ENCODE measurements at regions not wholly inside any gene's neighbourhood (a gene's known extent, or its start where the extent isn't known, plus 50 kb on each side); places are given as distances from the start of the nearest gene placed in this dataset.

DNA sequence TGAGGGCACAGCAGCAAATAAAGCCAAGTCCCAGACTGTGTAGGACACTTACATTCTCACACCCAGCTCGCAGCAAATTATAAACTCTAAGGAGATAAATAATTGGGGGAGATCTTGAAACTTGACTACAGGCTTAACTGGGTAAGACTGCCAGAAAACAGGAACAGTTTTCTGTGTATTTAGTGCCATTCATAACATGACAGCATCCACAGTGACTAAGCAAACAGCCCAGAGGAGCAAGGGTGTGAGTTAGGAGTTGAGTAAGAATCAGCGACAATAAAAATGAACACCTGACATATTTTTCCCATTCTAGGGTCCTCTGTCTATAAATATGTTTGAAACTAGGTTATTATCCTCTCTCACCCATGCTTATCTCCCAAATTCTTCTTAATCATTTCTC is 370.9 kb upstream of the WWC1 start:
- TF ChIP-seq, protein P1, sequence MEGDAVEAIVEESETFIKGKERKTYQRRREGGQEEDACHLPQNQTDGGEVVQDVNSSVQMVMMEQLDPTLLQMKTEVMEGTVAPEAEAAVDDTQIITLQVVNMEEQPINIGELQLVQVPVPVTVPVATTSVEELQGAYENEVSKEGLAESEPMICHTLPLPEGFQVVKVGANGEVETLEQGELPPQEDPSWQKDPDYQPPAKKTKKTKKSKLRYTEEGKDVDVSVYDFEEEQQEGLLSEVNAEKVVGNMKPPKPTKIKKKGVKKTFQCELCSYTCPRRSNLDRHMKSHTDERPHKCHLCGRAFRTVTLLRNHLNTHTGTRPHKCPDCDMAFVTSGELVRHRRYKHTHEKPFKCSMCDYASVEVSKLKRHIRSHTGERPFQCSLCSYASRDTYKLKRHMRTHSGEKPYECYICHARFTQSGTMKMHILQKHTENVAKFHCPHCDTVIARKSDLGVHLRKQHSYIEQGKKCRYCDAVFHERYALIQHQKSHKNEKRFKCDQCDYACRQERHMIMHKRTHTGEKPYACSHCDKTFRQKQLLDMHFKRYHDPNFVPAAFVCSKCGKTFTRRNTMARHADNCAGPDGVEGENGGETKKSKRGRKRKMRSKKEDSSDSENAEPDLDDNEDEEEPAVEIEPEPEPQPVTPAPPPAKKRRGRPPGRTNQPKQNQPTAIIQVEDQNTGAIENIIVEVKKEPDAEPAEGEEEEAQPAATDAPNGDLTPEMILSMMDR (conservative IDR thresholded peaks at IDR 0.05; ENCODE audit: control insufficient read depth, insufficient read depth, low read depth, low read length): no peak

DNA sequence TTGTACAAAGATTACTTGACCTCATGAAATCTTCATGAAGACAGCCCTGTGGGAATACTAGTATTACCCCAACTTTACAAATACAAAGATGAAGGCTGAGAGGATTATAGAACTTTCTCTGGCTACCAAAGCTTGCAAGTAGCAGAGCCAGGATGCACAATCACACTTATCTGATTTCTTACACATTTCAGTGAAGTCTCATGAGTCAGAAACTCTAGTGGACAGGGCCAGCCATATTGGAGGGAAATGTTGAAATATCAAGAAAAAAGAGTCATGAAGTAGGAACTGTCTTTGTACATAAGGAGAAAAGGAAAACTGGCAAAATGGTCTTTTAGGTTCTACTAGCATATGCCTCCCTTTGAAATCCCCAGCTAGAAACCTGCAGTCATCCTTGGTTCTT is 369.6 kb upstream of the WWC1 start:
- no peak for DNase-seq (ENCODE audit: low read depth)
- H3K4me3 ChIP-seq (ENCODE audit: control insufficient read depth, low read depth, low read length): no peak overlapping the region
- TF ChIP-seq, protein P1 (conservative IDR thresholded peaks at IDR 0.05; ENCODE audit: control insufficient read depth, insufficient read depth, low read depth, low read length): no peak

More for the DNA sequence above, 370.9 kb upstream of the WWC1 start:
- no peak for DNase-seq (ENCODE audit: low read depth)
- no peak overlapping the region for H3K4me3 ChIP-seq (ENCODE audit: control insufficient read depth, low read depth, low read length)

DNA sequence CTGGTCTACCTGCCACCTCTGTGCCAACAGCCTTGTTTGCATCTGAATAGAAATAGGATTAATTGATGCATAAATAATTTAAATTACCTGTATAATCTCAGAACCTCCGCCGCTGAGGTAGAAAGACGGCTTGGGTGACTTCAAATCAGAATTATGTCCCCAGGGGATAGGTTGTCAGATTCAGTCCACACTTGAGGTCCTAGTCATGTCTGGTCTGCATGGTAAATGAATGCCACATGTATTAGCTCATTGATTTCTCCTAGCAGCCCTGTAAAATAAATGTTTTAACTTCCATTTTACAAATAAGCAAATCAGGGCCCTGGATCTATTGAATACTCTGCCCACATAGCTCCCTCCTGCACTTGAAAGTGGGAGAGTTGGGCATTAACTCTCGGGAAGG is 368.0 kb upstream of the WWC1 start:
- no peak for DNase-seq (ENCODE audit: low read depth)
- TF ChIP-seq, protein P1 (conservative IDR thresholded peaks at IDR 0.05; ENCODE audit: control insufficient read depth, insufficient read depth, low read depth, low read length): no peak
- H3K4me3 ChIP-seq (ENCODE audit: control insufficient read depth, low read depth, low read length): no peak overlapping the region

DNA sequence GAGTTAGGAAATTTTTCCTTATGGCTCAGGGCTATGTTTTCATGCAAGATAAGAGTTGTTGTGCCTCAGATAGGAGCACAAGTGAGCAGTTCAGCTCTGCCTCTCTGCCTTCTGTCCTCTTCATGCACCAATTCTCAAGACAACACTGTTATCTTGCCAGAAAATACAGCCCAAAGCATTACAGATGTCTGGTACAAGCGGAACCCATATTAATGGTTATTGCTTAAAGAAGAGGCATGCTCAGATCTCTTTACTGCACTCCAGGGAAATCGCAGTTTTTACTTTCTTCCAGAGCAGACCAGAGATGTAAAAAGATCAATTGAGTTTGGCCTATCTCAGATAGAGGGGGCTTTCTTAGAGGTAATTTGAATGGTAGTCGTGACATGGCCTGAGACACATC is 361.6 kb upstream of the WWC1 start:
- TF ChIP-seq, protein P1 (conservative IDR thresholded peaks at IDR 0.05; ENCODE audit: control insufficient read depth, insufficient read depth, low read depth, low read length): no peak
- no peak for DNase-seq (ENCODE audit: low read depth)
- H3K4me3 ChIP-seq (ENCODE audit: control insufficient read depth, low read depth, low read length): no peak overlapping the region

DNA sequence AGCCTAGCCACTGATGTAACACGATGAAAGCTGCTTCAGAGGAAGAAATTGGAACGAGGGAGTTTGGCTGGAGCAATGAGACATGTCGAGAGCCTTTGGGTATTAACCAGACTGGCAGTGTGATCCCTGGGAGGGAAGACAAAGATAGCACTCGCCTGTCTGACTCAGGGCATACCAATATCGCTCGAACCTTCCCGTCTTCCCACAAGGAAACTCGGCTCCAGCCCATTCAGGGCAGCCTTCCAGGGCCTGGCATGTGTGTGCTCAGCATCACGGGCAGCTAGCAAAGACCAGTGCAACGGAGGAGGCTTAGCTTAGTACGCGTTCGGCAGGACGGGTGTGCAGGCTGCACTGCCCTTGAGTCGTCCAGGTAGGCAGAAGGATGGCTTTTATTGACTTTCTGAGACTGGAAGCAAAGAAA is 356.9 kb upstream of the WWC1 start:
- DNase-seq (ENCODE audit: low read depth): peak; percentile 54
- H3K4me3 ChIP-seq (ENCODE audit: control insufficient read depth, low read depth, low read length): no peak overlapping the region
- TF ChIP-seq, protein P1 (conservative IDR thresholded peaks at IDR 0.05; ENCODE audit: control insufficient read depth, insufficient read depth, low read depth, low read length): no peak

DNA sequence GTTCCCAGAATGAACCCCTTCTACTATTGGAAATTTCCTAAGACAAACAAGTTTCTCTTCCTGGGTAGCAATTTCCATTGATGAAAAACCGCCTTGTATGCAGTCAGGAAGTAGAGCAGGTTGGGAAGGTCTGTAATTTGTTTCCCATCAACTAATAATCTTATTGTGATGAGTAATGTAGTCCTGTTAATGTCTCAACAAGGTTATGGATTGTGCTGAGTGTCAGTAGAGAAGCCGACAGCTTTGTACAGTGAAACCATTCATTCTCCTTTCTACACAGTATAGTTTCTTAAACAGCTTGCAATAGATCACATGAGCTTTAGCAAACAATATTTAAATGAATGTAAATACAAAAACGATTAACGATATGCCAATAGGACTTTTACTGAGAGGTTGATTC is 355.4 kb upstream of the WWC1 start:
- DNase-seq (ENCODE audit: low read depth): no peak
- TF ChIP-seq, protein P1 (conservative IDR thresholded peaks at IDR 0.05; ENCODE audit: control insufficient read depth, insufficient read depth, low read depth, low read length): no peak
- H3K4me3 ChIP-seq (ENCODE audit: control insufficient read depth, low read depth, low read length): no peak overlapping the region
